SK-N-MC (cell line): ENCODE measurements at regions not wholly inside any gene's neighbourhood (a gene's known extent, or its start where the extent isn't known, plus 50 kb on each side); places are given as distances from the start of the nearest gene placed in this dataset.

Experiments
- DNase-seq: peaks from one replicate; pipeline ENCODE4 v3.0.0-alpha.2; 2011; ENCODE audit warnings: low read depth, low spot score
- H3K27ac ChIP-seq: fragments of 200-600 bp; sonication (generic); 2 replicates; pipeline ENCODE4 v1.5.1; 2016; ENCODE audit warnings: mixed run types
- H3K36me3 ChIP-seq: fragments of 200-600 bp; sonication (generic); 2 replicates; pipeline ENCODE4 v1.6.1; 2017; ENCODE audit warnings: antibody characterized with exemption, low read length, mixed read lengths; ENCODE audit not compliant: insufficient read depth
- H3K4me3 ChIP-seq: fragments of 200-600 bp; sonication (generic); 2 replicates; pipeline ENCODE4 v1.5.1; 2016
- H3K9ac ChIP-seq: fragments of 200-600 bp; sonication (generic); 2 replicates; pipeline ENCODE4 v1.8.0; 2017; ENCODE audit warnings: mixed run types, mixed read lengths; ENCODE audit not compliant: insufficient read length
- H3K9me3 ChIP-seq: fragments of 200-600 bp; sonication (generic); 2 replicates; pipeline ENCODE4 v1.6.1; 2017; ENCODE audit warnings: low read depth, mild to moderate bottlenecking, antibody characterized with exemption, low read length, moderate library complexity, mixed read lengths
- EZH2 ChIP-seq: fragments of 200-600 bp; sonication (generic); IDR thresholded peaks from one replicate; pipeline ENCODE4 v1.6.1; 2017; ENCODE audit warnings: antibody characterized with exemption
- FOXP2 ChIP-seq: optimal IDR thresholded peaks from 2 replicates; pipeline ENCODE3; 2011; ENCODE audit warnings: mild to moderate bottlenecking, moderate library complexity; ENCODE audit not compliant: insufficient read depth; ENCODE audit errors: extremely low read length, control extremely low read depth
- POLR2AphosphoS5 ChIP-seq: IDR thresholded peaks from 2 replicates; pipeline ENCODE4 v1.6.1; 2012; ENCODE audit warnings: mild to moderate bottlenecking, low read depth, low read length, borderline replicate concordance

- Histone ChIP-seq H3K9me3 (peaks cover 6% of the 10 kb centered on the region; the same call in 1 of the 2 replicates), H3K27ac (no peak overlapping the region), H3K9ac (no peak overlapping the region), H3K4me3 (no peak overlapping the region), H3K36me3 (no peaks in the 10 kb centered on the region)
- no peak for DNase-seq
- no peak for TF ChIP-seq POLR2AphosphoS5
These were observed 158.3 kb upstream of the HDAC9 start for GRCh38 chr7:18337048-18337809.

GRCh38 chr7:18338910-18339523 is 156.5 kb upstream of the HDAC9 start:
- TF ChIP-seq FOXP2: no peak
- no peak for TF ChIP-seq POLR2AphosphoS5
- no peak for TF ChIP-seq EZH2
- no peak for DNase-seq
- Histone ChIP-seq H3K4me3 (no peak overlapping the region), H3K27ac (no peak overlapping the region), H3K9ac (no peak overlapping the region), H3K9me3 (peaks cover 6% of the 10 kb centered on the region; the same call in 1 of the 2 replicates), H3K36me3 (no peaks in the 10 kb centered on the region)

GRCh38 chr7:18341756-18342155 is 153.8 kb upstream of the HDAC9 start:
- no peaks in the 10 kb centered on the region for H3K36me3 ChIP-seq
- H3K27ac ChIP-seq: no peak overlapping the region
- H3K9me3 ChIP-seq: peaks cover 6% of the 10 kb centered on the region; the same call in 1 of the 2 replicates
- no peak overlapping the region for H3K9ac ChIP-seq
- H3K4me3 ChIP-seq: no peak overlapping the region
- TF ChIP-seq EZH2: no peak
- TF ChIP-seq FOXP2: no peak
- no peak for TF ChIP-seq POLR2AphosphoS5
- no peak for DNase-seq

- Histone ChIP-seq H3K9ac (no peak overlapping the region), H3K27ac (no peak overlapping the region), H3K4me3 (no peak overlapping the region), H3K36me3 (no peaks in the 10 kb centered on the region), H3K9me3 (peaks cover 6% of the 10 kb centered on the region; the same call in 1 of the 2 replicates)
- DNase-seq: no peak
- TF ChIP-seq POLR2AphosphoS5 (no peak), FOXP2 (no peak), EZH2 (no peak)
These were observed 152.5 kb upstream of the HDAC9 start for GRCh38 chr7:18343047-18343446.

- no peak for DNase-seq
- Histone ChIP-seq H3K27ac (no peak overlapping the region), H3K9me3 (peaks cover 6% of the 10 kb centered on the region; the same call in 1 of the 2 replicates), H3K4me3 (no peak overlapping the region), H3K36me3 (no peaks in the 10 kb centered on the region), H3K9ac (no peak overlapping the region)
- TF ChIP-seq EZH2 (no peak), FOXP2 (no peak), POLR2AphosphoS5 (no peak)
These were observed 151.0 kb upstream of the HDAC9 start for GRCh38 chr7:18344536-18344935.

DNA sequence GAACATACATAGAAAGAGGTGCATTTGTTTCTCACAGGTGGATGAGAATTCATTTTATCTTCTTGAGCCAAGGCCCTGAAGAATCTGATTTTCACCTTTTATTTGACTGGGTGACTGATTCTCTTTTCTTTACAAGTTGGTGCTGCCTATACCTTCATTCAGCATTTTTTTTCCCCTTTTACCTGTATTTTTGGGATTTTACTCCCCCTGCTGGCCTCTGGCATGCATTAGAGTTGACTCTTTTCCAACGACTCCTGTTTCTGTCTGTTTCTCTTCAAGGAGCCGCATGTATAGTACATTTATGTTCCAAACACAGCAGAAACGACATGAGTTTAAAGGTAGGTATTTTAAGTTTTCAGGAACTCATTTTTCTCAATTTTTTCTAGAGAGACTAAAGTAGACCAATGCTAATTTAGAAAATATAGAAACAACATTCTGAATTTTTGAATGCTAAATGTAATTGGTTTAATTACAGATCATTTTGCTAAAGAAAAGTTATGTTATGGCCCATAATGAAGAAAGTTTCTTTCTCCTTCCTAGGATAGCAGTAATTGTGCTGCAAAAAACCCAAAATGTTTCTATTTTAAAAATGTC is 149.8 kb upstream of the HDAC9 start:
- TF ChIP-seq EZH2 (no peak), POLR2AphosphoS5 (no peak), FOXP2 (no peak)
- peaks cover 6% of the 10 kb centered on the region; the same call in 1 of the 2 replicates for H3K9me3 ChIP-seq
- DNase-seq: no peak

GRCh38 chr7:18347170-18347569 is 148.4 kb upstream of the HDAC9 start:
- Histone ChIP-seq H3K4me3 (no peak overlapping the region), H3K27ac (no peak overlapping the region; the same call in 1 of the 2 replicates), H3K9me3 (no peaks in the 10 kb centered on the region), H3K36me3 (no peaks in the 10 kb centered on the region), H3K9ac (no peak overlapping the region)
- TF ChIP-seq POLR2AphosphoS5: no peak
- TF ChIP-seq EZH2: no peak
- TF ChIP-seq FOXP2: no peak
- DNase-seq: no peak

More for the DNA sequence above, 149.8 kb upstream of the HDAC9 start:
- Histone ChIP-seq H3K9ac (no peak overlapping the region), H3K27ac (no peak overlapping the region), H3K36me3 (no peaks in the 10 kb centered on the region), H3K4me3 (no peak overlapping the region)

DNA sequence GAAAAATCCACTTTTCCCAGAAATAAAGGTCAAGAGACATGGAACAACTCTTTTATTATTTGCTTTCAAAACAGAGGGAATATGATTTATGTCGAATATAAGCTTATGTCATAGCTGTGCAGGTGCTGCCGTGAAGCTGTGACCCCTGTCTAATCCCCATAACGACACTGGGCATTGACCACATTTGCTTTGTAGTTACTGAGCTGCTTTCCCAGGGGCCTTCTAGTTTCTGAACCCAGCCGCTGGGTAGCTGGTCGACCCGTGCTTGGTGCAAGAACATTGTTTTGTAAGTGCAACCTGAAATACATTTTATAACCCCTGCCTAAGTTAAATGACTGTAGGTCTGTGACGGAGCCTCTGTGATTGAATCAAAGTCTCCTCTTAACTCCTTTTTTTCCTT is 144.9 kb upstream of the HDAC9 start:
- Histone ChIP-seq H3K4me3 (no peak overlapping the region), H3K27ac (peak overlapping the region; percentile 22; the same call in 1 of the 2 replicates), H3K9ac (peak overlapping the region; percentile 59), H3K36me3 (no peaks in the 10 kb centered on the region), H3K9me3 (no peaks in the 10 kb centered on the region)
- TF ChIP-seq POLR2AphosphoS5 (no peak), FOXP2 (no peak), EZH2 (no peak)
- no peak for DNase-seq
